GM18867 (cell line): ENCODE measurements at regions not wholly inside any gene's neighbourhood (a gene's known extent, or its start where the extent isn't known, plus 50 kb on each side); places are given as distances from the start of the nearest gene placed in this dataset.

Experiments used
- ATAC-seq: cut with Tn5 transposase; IDR thresholded peaks from one replicate; pipeline ENCODE4 v1.9.1; 2021; ENCODE audit warnings: mild to moderate bottlenecking, moderate library complexity; ENCODE audit not compliant: unreplicated experiment

- no peak for ATAC-seq
These were observed 85.6 kb downstream of the CD8B2 start for GRCh38 chr2:106572541-106573450.

GRCh38 chr2:106573773-106574172, 86.6 kb downstream of the CD8B2 start:
- ATAC-seq, result no peak

GRCh38 chr2:106575955-106576354, 88.8 kb downstream of the CD8B2 start:
- no peak for ATAC-seq

- ATAC-seq, result no peak
These were observed 90.1 kb downstream of the CD8B2 start for GRCh38 chr2:106577255-106577651.

GRCh38 chr2:106579750-106580197, 92.6 kb downstream of the CD8B2 start:
- no peak for ATAC-seq

- no peak for ATAC-seq
These were observed 93.1 kb downstream of the CD8B2 start for GRCh38 chr2:106580241-106580640.

- ATAC-seq, result no peak
These were observed 94.2 kb downstream of the CD8B2 start for GRCh38 chr2:106581328-106581727.

- ATAC-seq, result no peak
These were observed 94.6 kb downstream of the CD8B2 start for GRCh38 chr2:106581755-106582147.

GRCh38 chr2:106582148-106583143, 95.3 kb downstream of the CD8B2 start:
- ATAC-seq, result peak; percentile 82

- no peak for ATAC-seq
These were observed 97.3 kb downstream of the CD8B2 start for GRCh38 chr2:106584304-106584954.

GRCh38 chr2:106596844-106597243, 109.7 kb downstream of the CD8B2 start:
- ATAC-seq, result no peak

- ATAC-seq, result no peak
These were observed 112.4 kb downstream of the CD8B2 start for GRCh38 chr2:106599540-106599939.

GRCh38 chr2:106602042-106602441, 114.9 kb downstream of the CD8B2 start:
- no peak for ATAC-seq

GRCh38 chr2:106606652-106607051, 119.5 kb downstream of the CD8B2 start:
- no peak for ATAC-seq

GRCh38 chr2:106607371-106607770, 120.2 kb downstream of the CD8B2 start:
- no peak for ATAC-seq

- no peak for ATAC-seq
These were observed 122.6 kb downstream of the CD8B2 start for GRCh38 chr2:106609780-106610179.

- ATAC-seq, result no peak
These were observed 127.5 kb downstream of the CD8B2 start for GRCh38 chr2:106614511-106615291.

GRCh38 chr2:106618614-106619013, 131.4 kb downstream of the CD8B2 start:
- no peak for ATAC-seq

- no peak for ATAC-seq
These were observed 136.3 kb downstream of the CD8B2 start for GRCh38 chr2:106623456-106623855.

GRCh38 chr2:106624787-106625380, 137.7 kb downstream of the CD8B2 start:
- ATAC-seq, result no peak
